Peyer's patch (tissue), 4 donors: ENCODE measurements at regions not wholly inside any gene's neighbourhood (a gene's known extent, or its start where the extent isn't known, plus 50 kb on each side); places are given as distances from the start of the nearest gene placed in this dataset.

ENCODE experiments used
- CTCF ChIP-seq, 6 experiments: fragments of 450-650 bp in 4 of 6; fragments of 200-600 bp in 2 of 6; sonication (generic) in 1 of 6; IDR thresholded peaks; one replicate each; pipeline ENCODE4 v1.5.1; 2017 to 2019; ENCODE audit warnings: antibody characterized with exemption in 6 of 6, mild to moderate bottlenecking in 3 of 6, moderate library complexity in 1 of 6
- POLR2A ChIP-seq, 2 donors: fragments of 450-650 bp; IDR thresholded peaks; one replicate each; pipeline ENCODE4 v1.5.1; 2017; ENCODE audit warnings: antibody characterized with exemption in 2 of 2, mild to moderate bottlenecking in 2 of 2, moderate library complexity in 2 of 2

GRCh38 chr14:98951031-98951430 is 321.0 kb downstream of the BCL11B start:
- no peak for TF ChIP-seq POLR2A (IDR thresholded peaks at IDR 0.05)
- no peak for TF ChIP-seq CTCF (IDR thresholded peaks at IDR 0.05)
